ENCODE measurements at regions not wholly inside any gene's neighbourhood (a gene's known extent, or its start where the extent isn't known, plus 50 kb on each side); places are given as distances from the start of the nearest gene placed in this dataset.

DNA sequence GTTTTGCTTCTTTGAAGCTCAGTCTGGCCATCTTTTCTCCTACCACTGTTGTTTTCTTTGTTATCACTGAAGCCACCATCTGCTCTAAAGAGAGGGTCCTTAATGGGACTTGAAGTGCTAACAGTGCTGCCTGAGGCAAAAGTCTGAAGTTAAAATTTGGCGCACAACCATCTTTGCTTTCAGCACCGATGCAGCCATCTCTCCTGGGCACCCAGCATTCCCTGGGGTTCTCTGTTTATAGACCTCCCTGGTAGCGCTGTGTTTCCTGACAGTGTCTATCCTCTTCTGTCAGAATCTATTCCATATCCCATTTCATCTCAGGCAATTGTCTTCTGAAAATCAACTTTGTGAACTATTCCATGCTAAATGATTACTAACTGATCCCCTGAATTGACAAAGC, 491.5 kb upstream of the MPDZ start:
- TF ChIP-seq, protein P1, sequence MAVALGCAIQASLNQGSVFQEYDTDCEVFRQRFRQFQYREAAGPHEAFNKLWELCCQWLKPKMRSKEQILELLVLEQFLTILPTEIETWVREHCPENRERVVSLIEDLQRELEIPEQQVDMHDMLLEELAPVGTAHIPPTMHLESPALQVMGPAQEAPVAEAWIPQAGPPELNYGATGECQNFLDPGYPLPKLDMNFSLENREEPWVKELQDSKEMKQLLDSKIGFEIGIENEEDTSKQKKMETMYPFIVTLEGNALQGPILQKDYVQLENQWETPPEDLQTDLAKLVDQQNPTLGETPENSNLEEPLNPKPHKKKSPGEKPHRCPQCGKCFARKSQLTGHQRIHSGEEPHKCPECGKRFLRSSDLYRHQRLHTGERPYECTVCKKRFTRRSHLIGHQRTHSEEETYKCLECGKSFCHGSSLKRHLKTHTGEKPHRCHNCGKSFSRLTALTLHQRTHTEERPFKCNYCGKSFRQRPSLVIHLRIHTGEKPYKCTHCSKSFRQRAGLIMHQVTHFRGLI (tag by site-specific recombination; IDR thresholded peaks at IDR 0.05), result no peak
- TF ChIP-seq KLF9 (tag by site-specific recombination; IDR thresholded peaks at IDR 0.05; ENCODE audit: low read depth) (no peak), ZNF174 (tag by site-specific recombination; IDR thresholded peaks at IDR 0.05) (no peak)
- TF ChIP-seq, protein P2, sequence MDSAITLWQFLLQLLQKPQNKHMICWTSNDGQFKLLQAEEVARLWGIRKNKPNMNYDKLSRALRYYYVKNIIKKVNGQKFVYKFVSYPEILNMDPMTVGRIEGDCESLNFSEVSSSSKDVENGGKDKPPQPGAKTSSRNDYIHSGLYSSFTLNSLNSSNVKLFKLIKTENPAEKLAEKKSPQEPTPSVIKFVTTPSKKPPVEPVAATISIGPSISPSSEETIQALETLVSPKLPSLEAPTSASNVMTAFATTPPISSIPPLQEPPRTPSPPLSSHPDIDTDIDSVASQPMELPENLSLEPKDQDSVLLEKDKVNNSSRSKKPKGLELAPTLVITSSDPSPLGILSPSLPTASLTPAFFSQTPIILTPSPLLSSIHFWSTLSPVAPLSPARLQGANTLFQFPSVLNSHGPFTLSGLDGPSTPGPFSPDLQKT (IDR thresholded peaks at IDR 0.05; ENCODE audit: borderline replicate concordance, low read depth, low read length), result no peak
- TF ChIP-seq, protein P3, sequence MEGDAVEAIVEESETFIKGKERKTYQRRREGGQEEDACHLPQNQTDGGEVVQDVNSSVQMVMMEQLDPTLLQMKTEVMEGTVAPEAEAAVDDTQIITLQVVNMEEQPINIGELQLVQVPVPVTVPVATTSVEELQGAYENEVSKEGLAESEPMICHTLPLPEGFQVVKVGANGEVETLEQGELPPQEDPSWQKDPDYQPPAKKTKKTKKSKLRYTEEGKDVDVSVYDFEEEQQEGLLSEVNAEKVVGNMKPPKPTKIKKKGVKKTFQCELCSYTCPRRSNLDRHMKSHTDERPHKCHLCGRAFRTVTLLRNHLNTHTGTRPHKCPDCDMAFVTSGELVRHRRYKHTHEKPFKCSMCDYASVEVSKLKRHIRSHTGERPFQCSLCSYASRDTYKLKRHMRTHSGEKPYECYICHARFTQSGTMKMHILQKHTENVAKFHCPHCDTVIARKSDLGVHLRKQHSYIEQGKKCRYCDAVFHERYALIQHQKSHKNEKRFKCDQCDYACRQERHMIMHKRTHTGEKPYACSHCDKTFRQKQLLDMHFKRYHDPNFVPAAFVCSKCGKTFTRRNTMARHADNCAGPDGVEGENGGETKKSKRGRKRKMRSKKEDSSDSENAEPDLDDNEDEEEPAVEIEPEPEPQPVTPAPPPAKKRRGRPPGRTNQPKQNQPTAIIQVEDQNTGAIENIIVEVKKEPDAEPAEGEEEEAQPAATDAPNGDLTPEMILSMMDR (tag by site-specific recombination; IDR thresholded peaks at IDR 0.05), result no peak

All from HEK293 (cell line).